ENCODE measurements at regions not wholly inside any gene's neighbourhood (a gene's known extent, or its start where the extent isn't known, plus 50 kb on each side); places are given as distances from the start of the nearest gene placed in this dataset.

DNA sequence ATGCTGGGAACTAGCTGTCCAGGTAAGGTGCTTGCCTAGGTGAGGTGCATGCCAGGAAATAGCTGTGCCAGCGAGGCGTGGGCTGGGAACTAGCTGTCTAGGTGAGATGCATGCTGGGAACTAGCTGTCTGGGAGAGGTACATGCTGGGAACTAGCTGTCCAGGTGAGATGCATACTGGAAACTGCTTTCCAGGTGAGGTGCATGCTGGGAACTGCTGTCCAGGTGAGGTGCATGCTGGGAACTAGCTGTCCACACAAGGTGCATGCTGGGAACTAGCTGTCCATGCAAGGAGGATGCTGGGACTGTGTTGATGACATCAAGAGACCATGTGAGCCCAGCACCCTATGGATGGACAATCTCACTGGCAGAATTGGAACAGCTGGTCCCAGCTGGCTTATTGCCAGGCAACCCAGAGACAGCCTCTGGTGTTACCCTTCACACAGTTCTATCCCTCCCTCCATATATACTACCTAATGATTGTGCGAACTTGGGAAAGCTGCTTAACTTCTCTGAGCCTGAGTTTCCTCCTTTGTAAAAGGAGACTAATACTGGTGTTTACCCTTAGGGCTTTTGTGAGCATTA, 479.9 kb upstream of the RBFOX1 start:
- TF ChIP-seq, protein P1, sequence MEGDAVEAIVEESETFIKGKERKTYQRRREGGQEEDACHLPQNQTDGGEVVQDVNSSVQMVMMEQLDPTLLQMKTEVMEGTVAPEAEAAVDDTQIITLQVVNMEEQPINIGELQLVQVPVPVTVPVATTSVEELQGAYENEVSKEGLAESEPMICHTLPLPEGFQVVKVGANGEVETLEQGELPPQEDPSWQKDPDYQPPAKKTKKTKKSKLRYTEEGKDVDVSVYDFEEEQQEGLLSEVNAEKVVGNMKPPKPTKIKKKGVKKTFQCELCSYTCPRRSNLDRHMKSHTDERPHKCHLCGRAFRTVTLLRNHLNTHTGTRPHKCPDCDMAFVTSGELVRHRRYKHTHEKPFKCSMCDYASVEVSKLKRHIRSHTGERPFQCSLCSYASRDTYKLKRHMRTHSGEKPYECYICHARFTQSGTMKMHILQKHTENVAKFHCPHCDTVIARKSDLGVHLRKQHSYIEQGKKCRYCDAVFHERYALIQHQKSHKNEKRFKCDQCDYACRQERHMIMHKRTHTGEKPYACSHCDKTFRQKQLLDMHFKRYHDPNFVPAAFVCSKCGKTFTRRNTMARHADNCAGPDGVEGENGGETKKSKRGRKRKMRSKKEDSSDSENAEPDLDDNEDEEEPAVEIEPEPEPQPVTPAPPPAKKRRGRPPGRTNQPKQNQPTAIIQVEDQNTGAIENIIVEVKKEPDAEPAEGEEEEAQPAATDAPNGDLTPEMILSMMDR (IDR thresholded peaks at IDR 0.05) = no peak
- no peak for TF ChIP-seq POLR2A (IDR thresholded peaks at IDR 0.05)

All from breast epithelium (tissue), 3 donors.